GM23338 (cell line): ENCODE measurements at regions not wholly inside any gene's neighbourhood (a gene's known extent, or its start where the extent isn't known, plus 50 kb on each side); places are given as distances from the start of the nearest gene placed in this dataset.

ENCODE experiments used
- ATAC-seq: fragments of 200-7000 bp; cut with Tn5 transposase; 3 replicates; pipeline ENCODE4 v1.9.1; 2020
- DNase-seq: peaks from one replicate; pipeline ENCODE4 v3.0.0-alpha.2; 2015; ENCODE audit warnings: low spot score
- H2AFZ ChIP-seq: fragments of 200-600 bp; sonication (generic); 2 replicates; pipeline ENCODE4 v1.8.0; 2016; ENCODE audit warnings: antibody characterized with exemption, mild to moderate bottlenecking, moderate library complexity
- H3F3A ChIP-seq: fragments of 200-600 bp; sonication (generic); replicated peaks from 2 replicates; pipeline ENCODE4 v1.8.0; 2017; ENCODE audit warnings: antibody characterized with exemption, mixed run types, low read depth
- H3K27ac ChIP-seq: fragments of 200-600 bp; sonication (generic); 2 replicates; pipeline ENCODE4 v1.6.1; 2016; ENCODE audit warnings: low read depth
- H3K27me3 ChIP-seq: fragments of 200-600 bp; sonication (generic); 2 replicates; pipeline ENCODE4 v1.8.0; 2016; ENCODE audit warnings: mild to moderate bottlenecking, mixed run types, moderate library complexity; ENCODE audit not compliant: insufficient read depth
- H3K36me3 ChIP-seq: fragments of 200-600 bp; sonication (generic); 2 replicates; pipeline ENCODE4 v1.8.0; 2016; ENCODE audit warnings: mild to moderate bottlenecking; ENCODE audit not compliant: insufficient read depth
- H3K4me1 ChIP-seq: fragments of 200-600 bp; sonication (generic); 2 replicates; pipeline ENCODE4 v1.8.0; 2016; ENCODE audit warnings: mild to moderate bottlenecking, moderate library complexity; ENCODE audit not compliant: insufficient read depth
- H3K4me2 ChIP-seq: fragments of 200-600 bp; sonication (generic); 2 replicates; pipeline ENCODE4 v1.7.1; 2017; ENCODE audit warnings: mixed run types
- H3K4me3 ChIP-seq: fragments of 200-600 bp; sonication (generic); 2 replicates; pipeline ENCODE4 v1.6.1; 2016; ENCODE audit warnings: mixed run types
- H3K79me2 ChIP-seq: fragments of 200-600 bp; sonication (generic); replicated peaks from 2 replicates; pipeline ENCODE4 v1.8.0; 2017; ENCODE audit warnings: mild to moderate bottlenecking; ENCODE audit not compliant: insufficient read depth
- H3K9me2 ChIP-seq: fragments of 200-600 bp; sonication (generic); 2 replicates; pipeline ENCODE4 v1.8.0; 2017; ENCODE audit not compliant: insufficient read depth
- H4K20me1 ChIP-seq: fragments of 200-600 bp; sonication (generic); replicated peaks from 2 replicates; pipeline ENCODE4 v1.8.0; 2017; ENCODE audit warnings: mild to moderate bottlenecking; ENCODE audit not compliant: insufficient read depth
- H3K27ac Mint-ChIP-seq: 2 replicates; pipeline ENCODE4 v1.8.0; 2020; ENCODE audit warnings: inconsistent platforms, mild to moderate bottlenecking, moderate library complexity, mixed read lengths
- H3K27me3 Mint-ChIP-seq: 3 replicates; pipeline ENCODE4 v1.8.0; 2022; ENCODE audit warnings: low read depth, mild to moderate bottlenecking, moderate library complexity, mixed read lengths, inconsistent platforms; ENCODE audit not compliant: insufficient read depth, poor library complexity
- H3K36me3 Mint-ChIP-seq: 3 replicates; pipeline ENCODE4 v1.8.0; 2021; ENCODE audit warnings: low read depth, mild to moderate bottlenecking, inconsistent platforms, moderate library complexity, mixed read lengths
- H3K4me1 Mint-ChIP-seq: 3 replicates; pipeline ENCODE4 v1.8.0; 2020; ENCODE audit warnings: mild to moderate bottlenecking, inconsistent platforms, mixed read lengths
- H3K4me3 Mint-ChIP-seq: 3 replicates; pipeline ENCODE4 v1.8.0; 2021; ENCODE audit warnings: moderate library complexity, mild to moderate bottlenecking, inconsistent platforms, mixed read lengths
- H3K9me3 Mint-ChIP-seq: 3 replicates; pipeline ENCODE4 v1.8.0; 2020; ENCODE audit warnings: moderate library complexity, mild to moderate bottlenecking, inconsistent platforms, mixed read lengths
- CREB1 ChIP-seq: fragments of 250-450 bp; sonication (Bioruptor Pico); IDR thresholded peaks from 2 replicates; pipeline ENCODE4 v1.5.0; 2020; ENCODE audit warnings: low read depth, mild to moderate bottlenecking, moderate library complexity
- ETS1 ChIP-seq: IDR thresholded peaks from 2 replicates; pipeline ENCODE4 v1.6.1; 2016; ENCODE audit warnings: antibody characterized with exemption
- EZH2 ChIP-seq: fragments of 200-600 bp; sonication (generic); IDR thresholded peaks from one replicate; pipeline ENCODE4 v1.8.0; 2017; ENCODE audit warnings: antibody characterized with exemption, mild to moderate bottlenecking, low read depth; ENCODE audit not compliant: unreplicated experiment
- EZH2phosphoT487 ChIP-seq: fragments of 200-600 bp; sonication (generic); IDR thresholded peaks from one replicate; pipeline ENCODE4 v1.8.1; 2018; ENCODE audit warnings: antibody characterized with exemption; ENCODE audit not compliant: unreplicated experiment
- JUNB ChIP-seq: IDR thresholded peaks from one replicate; pipeline ENCODE4 v1.6.1; 2016; ENCODE audit warnings: antibody characterized with exemption; ENCODE audit not compliant: unreplicated experiment
- NANOG ChIP-seq: IDR thresholded peaks from 2 replicates; pipeline ENCODE4 v1.6.1; 2016; ENCODE audit warnings: antibody characterized with exemption, borderline replicate concordance
- POLR2AphosphoS5 ChIP-seq: IDR thresholded peaks from 2 replicates; pipeline ENCODE4 v1.6.1; 2016; ENCODE audit warnings: antibody characterized with exemption, low read depth
- REST ChIP-seq: IDR thresholded peaks from one replicate; pipeline ENCODE4 v1.6.1; 2018; ENCODE audit warnings: antibody characterized with exemption; ENCODE audit not compliant: unreplicated experiment
- STAT1 ChIP-seq: IDR thresholded peaks from one replicate; pipeline ENCODE4 v1.6.1; 2016; ENCODE audit warnings: antibody characterized with exemption; ENCODE audit not compliant: unreplicated experiment
- ZNF114 ChIP-seq: fragments of 250-450 bp; sonication (Bioruptor Pico); IDR thresholded peaks from 2 replicates; pipeline ENCODE4 v1.5.0; 2020; ENCODE audit warnings: mild to moderate bottlenecking, moderate library complexity
- TF ChIP-seq, protein P1 (sequence below), 2 experiments: fragments of 200-600 bp in 1 of 2; sonication (generic) in 1 of 2; conservative IDR thresholded peaks; 2 replicates each; pipeline versions ENCODE4 v1.5.1 to v1.6.1; 2016 to 2017; ENCODE audit warnings: antibody characterized with exemption in 2 of 2, low read depth in 2 of 2, mild to moderate bottlenecking in 2 of 2, moderate library complexity in 1 of 2
- TF ChIP-seq, protein P2 (sequence below): fragments of 250-450 bp; sonication (Bioruptor Pico); IDR thresholded peaks from 2 replicates; pipeline ENCODE4 v1.5.0; 2020; ENCODE audit warnings: mild to moderate bottlenecking, moderate library complexity

- H3K27ac ChIP-seq, result no peak overlapping the region
- Mint-ChIP-seq H3K27ac (no peak overlapping the region), H3K9me3 (no peaks in the 10 kb centered on the region; the same call in 2 of the 3 replicates), H3K4me3 (no peak overlapping the region), H3K27me3 (peaks cover 4% of the 10 kb centered on the region), H3K36me3 (no peaks in the 10 kb centered on the region), H3K4me1 (peaks cover 23% of the 10 kb centered on the region)
- no peaks in the 10 kb centered on the region for H3F3A ChIP-seq
- H3K4me3 ChIP-seq, result no peak overlapping the region
- no peak for DNase-seq
- no peak for ATAC-seq
- H3K4me2 ChIP-seq, result no peak overlapping the region
- peaks cover 9% of the 10 kb centered on the region for H3K4me1 ChIP-seq
- TF ChIP-seq REST (no peak), POLR2AphosphoS5 (no peak), CREB1 (CRISPR knock-in tag) (no peak), STAT1 (no peak), EZH2phosphoT487 (no peak), EZH2 (no peak), ZNF114 (CRISPR knock-in tag) (no peak), JUNB (no peak), ETS1 (no peak), NANOG (no peak)
- TF ChIP-seq, protein P1, sequence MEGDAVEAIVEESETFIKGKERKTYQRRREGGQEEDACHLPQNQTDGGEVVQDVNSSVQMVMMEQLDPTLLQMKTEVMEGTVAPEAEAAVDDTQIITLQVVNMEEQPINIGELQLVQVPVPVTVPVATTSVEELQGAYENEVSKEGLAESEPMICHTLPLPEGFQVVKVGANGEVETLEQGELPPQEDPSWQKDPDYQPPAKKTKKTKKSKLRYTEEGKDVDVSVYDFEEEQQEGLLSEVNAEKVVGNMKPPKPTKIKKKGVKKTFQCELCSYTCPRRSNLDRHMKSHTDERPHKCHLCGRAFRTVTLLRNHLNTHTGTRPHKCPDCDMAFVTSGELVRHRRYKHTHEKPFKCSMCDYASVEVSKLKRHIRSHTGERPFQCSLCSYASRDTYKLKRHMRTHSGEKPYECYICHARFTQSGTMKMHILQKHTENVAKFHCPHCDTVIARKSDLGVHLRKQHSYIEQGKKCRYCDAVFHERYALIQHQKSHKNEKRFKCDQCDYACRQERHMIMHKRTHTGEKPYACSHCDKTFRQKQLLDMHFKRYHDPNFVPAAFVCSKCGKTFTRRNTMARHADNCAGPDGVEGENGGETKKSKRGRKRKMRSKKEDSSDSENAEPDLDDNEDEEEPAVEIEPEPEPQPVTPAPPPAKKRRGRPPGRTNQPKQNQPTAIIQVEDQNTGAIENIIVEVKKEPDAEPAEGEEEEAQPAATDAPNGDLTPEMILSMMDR (conservative IDR thresholded peaks at IDR 0.05; ENCODE audit: low read depth in 2 of 2), result no peak
- TF ChIP-seq, protein P2, sequence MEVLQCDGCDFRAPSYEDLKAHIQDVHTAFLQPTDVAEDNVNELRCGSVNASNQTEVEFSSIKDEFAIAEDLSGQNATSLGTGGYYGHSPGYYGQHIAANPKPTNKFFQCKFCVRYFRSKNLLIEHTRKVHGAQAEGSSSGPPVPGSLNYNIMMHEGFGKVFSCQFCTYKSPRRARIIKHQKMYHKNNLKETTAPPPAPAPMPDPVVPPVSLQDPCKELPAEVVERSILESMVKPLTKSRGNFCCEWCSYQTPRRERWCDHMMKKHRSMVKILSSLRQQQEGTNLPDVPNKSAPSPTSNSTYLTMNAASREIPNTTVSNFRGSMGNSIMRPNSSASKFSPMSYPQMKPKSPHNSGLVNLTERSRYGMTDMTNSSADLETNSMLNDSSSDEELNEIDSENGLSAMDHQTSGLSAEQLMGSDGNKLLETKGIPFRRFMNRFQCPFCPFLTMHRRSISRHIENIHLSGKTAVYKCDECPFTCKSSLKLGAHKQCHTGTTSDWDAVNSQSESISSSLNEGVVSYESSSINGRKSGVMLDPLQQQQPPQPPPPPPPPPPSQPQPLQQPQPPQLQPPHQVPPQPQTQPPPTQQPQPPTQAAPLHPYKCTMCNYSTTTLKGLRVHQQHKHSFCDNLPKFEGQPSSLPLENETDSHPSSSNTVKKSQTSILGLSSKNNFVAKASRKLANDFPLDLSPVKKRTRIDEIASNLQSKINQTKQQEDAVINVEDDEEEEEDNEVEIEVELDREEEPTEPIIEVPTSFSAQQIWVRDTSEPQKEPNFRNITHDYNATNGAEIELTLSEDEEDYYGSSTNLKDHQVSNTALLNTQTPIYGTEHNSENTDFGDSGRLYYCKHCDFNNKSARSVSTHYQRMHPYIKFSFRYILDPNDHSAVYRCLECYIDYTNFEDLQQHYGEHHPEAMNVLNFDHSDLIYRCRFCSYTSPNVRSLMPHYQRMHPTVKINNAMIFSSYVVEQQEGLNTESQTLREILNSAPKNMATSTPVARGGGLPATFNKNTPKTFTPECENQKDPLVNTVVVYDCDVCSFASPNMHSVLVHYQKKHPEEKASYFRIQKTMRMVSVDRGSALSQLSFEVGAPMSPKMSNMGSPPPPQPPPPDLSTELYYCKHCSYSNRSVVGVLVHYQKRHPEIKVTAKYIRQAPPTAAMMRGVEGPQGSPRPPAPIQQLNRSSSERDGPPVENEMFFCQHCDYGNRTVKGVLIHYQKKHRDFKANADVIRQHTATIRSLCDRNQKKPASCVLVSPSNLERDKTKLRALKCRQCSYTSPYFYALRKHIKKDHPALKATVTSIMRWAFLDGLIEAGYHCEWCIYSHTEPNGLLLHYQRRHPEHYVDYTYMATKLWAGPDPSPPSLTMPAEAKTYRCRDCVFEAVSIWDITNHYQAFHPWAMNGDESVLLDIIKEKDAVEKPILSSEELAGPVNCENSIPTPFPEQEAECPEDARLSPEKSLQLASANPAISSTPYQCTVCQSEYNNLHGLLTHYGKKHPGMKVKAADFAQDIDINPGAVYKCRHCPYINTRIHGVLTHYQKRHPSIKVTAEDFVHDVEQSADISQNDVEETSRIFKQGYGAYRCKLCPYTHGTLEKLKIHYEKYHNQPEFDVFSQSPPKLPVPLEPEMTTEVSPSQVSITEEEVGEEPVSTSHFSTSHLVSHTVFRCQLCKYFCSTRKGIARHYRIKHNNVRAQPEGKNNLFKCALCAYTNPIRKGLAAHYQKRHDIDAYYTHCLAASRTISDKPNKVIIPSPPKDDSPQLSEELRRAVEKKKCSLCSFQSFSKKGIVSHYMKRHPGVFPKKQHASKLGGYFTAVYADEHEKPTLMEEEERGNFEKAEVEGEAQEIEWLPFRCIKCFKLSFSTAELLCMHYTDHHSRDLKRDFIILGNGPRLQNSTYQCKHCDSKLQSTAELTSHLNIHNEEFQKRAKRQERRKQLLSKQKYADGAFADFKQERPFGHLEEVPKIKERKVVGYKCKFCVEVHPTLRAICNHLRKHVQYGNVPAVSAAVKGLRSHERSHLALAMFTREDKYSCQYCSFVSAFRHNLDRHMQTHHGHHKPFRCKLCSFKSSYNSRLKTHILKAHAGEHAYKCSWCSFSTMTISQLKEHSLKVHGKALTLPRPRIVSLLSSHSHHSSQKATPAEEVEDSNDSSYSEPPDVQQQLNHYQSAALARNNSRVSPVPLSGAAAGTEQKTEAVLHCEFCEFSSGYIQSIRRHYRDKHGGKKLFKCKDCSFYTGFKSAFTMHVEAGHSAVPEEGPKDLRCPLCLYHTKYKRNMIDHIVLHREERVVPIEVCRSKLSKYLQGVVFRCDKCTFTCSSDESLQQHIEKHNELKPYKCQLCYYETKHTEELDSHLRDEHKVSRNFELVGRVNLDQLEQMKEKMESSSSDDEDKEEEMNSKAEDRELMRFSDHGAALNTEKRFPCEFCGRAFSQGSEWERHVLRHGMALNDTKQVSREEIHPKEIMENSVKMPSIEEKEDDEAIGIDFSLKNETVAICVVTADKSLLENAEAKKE (CRISPR knock-in tag), result no peak
- no peaks in the 10 kb centered on the region for H4K20me1 ChIP-seq
- H3K36me3 ChIP-seq, result no peaks in the 10 kb centered on the region
- H3K79me2 ChIP-seq, result no peaks in the 10 kb centered on the region
- no peak overlapping the region for H2AFZ ChIP-seq
- H3K27me3 ChIP-seq, result no peaks in the 10 kb centered on the region
- H3K9me2 ChIP-seq, result no peaks in the 10 kb centered on the region
Observed at GRCh38 chr13:73837147-73837546, 297.1 kb downstream of the KLF12 start.
